ENCODE measurements at regions not wholly inside any gene's neighbourhood (a gene's known extent, or its start where the extent isn't known, plus 50 kb on each side); places are given as distances from the start of the nearest gene placed in this dataset.

GRCh38 chr1:114222920-114223319 lies 69.3 kb upstream of the SYT6 start:
- no peak for DNase-seq

- peak; percentile 42 for DNase-seq
These were observed 65.7 kb upstream of the SYT6 start for GRCh38 chr1:114219172-114219868.

GRCh38 chr1:114218361-114219171 lies 64.9 kb upstream of the SYT6 start:
- DNase-seq, result peak; percentile 33

- no peak for DNase-seq
These were observed 62.9 kb upstream of the SYT6 start for GRCh38 chr1:114216431-114217173.

DNA sequence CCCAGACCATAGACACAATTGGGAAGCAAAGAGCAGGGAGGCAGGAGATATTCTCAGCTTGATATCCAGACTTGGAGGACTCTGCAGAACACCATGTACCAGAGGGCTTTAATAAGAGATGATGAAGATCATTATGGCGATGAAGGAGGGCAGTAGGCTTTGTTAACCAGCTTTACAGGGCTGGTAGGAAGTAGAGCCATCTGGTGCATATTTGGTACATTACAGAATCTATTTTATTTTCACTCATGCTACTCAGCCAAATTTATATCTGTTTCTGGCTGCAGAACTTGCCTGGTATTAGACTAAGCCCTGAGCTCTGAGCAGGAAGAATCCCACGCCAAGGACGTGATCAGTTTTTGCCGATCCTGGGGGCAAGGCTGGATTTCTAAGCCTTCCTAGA lies 61.8 kb upstream of the SYT6 start:
- peak; percentile 22 for DNase-seq

DNA sequence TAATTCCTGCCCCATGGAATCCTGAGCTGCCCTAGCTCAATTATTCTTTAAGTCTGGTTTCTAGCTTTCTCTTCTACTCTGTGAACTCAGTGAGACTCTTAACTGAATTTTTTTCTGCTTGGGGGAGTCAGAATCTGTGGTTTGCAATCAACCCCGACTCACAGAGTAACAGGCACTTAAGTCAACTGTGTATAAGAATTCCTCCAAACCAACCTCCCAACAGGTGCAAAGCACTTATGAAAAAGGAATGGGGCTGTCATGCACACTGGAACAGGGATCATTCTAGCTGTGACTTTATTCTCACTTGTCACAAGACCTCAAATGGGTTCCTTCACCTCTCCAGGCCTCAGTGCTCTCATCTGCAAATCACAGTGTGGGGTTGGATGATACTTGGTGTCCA lies 60.3 kb upstream of the SYT6 start:
- DNase-seq, result no peak

GRCh38 chr1:114209971-114210370 lies 56.3 kb upstream of the SYT6 start:
- DNase-seq, result no peak

DNA sequence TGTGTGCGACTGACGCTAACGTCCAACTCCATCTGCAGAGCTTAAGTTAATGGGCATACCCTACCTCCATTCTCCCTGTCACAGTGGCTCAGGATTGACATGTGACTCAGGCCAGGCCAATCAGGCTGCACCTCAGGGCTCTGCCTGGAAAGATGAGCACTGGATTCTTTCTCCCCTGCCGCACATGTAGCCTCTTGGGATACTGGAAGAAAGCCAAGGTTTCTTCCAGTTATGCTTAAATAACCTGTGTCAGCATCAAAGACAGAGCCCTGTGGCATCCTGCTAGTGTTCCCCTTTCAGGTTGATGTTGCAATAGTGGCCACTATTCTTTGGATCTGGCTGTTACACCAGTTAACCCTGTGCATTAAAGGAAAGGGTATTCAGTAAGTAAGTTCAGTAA lies 55.0 kb upstream of the SYT6 start:
- peak; percentile 37 for DNase-seq

- DNase-seq, result no peak
These were observed 54.4 kb upstream of the SYT6 start for GRCh38 chr1:114208106-114208505.

GRCh38 chr1:114207635-114208034 lies 54.0 kb upstream of the SYT6 start:
- DNase-seq, result no peak

DNA sequence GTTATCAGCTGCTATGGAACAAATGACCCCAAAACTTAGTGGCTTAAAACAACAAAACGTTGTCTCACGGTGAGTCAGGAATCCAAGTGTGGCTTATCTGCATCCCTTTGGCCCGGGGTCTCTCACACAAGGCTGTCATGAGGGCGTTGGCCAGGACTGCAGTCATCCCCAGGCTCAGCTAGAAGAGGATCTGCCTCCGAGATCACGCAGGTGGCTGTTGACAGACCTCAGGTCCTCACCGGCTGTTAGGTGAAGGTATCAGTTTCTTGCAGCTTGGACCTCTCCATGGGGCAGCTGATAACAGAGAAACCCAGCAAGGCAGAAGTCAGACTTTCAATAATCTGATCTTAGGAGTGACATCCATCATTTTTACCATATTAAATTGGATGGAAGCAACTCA lies 52.7 kb upstream of the SYT6 start:
- no peak for DNase-seq

DNA sequence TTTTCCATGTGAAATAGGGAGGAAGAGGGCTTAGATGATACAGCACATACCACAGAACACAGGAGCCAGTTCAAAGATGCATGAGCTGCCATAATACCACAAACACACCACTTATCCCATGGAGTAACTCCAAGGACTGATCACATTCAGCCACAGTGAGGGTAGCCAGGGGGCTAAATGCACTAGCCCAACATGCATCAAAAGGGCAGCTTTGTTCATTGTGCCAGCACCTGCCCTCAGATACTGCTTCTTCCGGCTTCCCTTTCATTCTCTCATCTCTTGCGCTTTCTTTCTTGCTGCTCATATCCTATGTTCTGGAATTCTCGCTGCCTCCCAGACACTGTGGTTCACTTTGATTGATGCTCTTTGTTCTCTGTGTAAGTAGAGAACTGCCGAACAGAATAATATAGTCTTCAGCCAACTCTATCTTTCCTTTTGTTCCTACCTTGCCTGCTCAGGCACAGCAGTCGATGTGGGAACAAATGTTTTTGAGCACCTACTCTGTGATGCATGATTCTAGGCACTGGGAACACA lies 50.0 kb upstream of the SYT6 start:
- no peak for DNase-seq
